NT2/D1 (cell line): ENCODE measurements at regions not wholly inside any gene's neighbourhood (a gene's known extent, or its start where the extent isn't known, plus 50 kb on each side); places are given as distances from the start of the nearest gene placed in this dataset.

Source experiments
- SUZ12 ChIP-seq: IDR thresholded peaks from 2 replicates; pipeline ENCODE4 v1.6.1; 2011; ENCODE audit not compliant: insufficient read length, insufficient read depth; ENCODE audit errors: extremely low read depth
- YY1 ChIP-seq: IDR thresholded peaks from 2 replicates; pipeline ENCODE4 v1.6.1; 2011; ENCODE audit not compliant: insufficient read length, insufficient read depth
- ZNF274 ChIP-seq: IDR thresholded peaks from 2 replicates; pipeline ENCODE4 v1.6.1; 2011; ENCODE audit warnings: mild to moderate bottlenecking, low read depth, low read length

DNA sequence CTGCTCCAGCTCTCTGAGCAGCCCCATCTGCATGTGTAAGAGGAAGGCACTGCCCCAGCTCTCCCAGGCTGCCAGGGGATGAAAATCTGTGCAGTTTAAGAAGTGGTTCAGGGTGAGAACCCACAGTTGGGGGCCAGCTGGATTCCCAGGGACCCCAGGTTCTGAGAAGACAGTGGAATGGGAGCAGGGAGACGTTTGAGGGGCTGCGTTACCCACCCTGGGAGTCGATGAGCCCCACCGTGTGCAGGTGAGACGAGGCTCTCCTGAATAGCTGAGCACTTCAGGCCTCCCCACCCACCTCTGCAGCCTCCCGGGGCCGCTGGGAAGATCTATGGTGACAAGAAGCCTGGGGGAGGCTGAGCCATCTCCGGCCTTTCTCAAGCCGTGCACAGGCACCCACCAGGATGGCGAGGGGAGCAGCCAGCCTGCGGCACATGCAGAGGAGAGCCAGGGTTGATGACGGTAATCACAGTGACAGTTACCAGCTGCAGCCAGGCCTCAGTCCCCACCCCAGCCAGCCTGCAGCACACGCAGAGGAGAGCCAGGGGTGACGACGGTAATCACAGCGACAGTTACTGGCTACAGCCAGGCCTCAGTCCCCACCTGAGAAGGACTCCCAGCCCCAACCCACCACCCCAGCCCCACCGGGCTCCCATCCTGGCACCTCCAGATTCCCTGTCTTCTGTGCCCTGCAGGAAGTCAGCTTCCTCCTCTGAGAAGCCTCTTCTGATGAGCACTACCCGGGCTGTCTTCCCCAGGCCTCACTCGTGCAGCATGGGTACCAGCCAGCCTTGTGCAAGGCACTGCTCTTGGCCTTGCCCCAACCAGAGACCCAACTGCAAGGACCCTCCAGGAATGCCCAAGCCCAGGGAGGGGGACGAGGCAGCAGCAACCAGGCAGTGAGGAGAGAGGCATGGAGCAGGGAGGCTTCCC, 150.8 kb upstream of the PPP1R26 start:
- no peak for TF ChIP-seq ZNF274
- TF ChIP-seq YY1: no peak
- TF ChIP-seq SUZ12: no peak
